ENCODE measurements at regions not wholly inside any gene's neighbourhood (a gene's known extent, or its start where the extent isn't known, plus 50 kb on each side); places are given as distances from the start of the nearest gene placed in this dataset.

GRCh38 chr1:170290991-170291390 is 145.2 kb downstream of the NTMT2 start:
- no peak overlapping the region for H3K4me3 ChIP-seq (ENCODE audit: low read depth, low read length)
- no peak overlapping the region for H3K27ac ChIP-seq (ENCODE audit: low read depth, low read length)
- no peak for DNase-seq (ENCODE audit: low read depth in 4 of 6, low spot score in 6 of 6)
- no CpG with 5 or more reads among the region's 1 CpG for WGBS (ENCODE audit: insufficient coverage)
- H3K27me3 ChIP-seq (ENCODE audit: control insufficient read depth, insufficient read depth, low read length) = no peaks in the 10 kb centered on the region
- H3K4me1 ChIP-seq (ENCODE audit: control insufficient read depth, insufficient read depth, low read length) = no peaks in the 10 kb centered on the region
- H3K9me3 ChIP-seq (ENCODE audit: control insufficient read depth, insufficient read depth, low read length) = no peaks in the 10 kb centered on the region
- H3K36me3 ChIP-seq (ENCODE audit: control insufficient read depth, insufficient read depth, low read length) = no peaks in the 10 kb centered on the region

GRCh38 chr1:170291516-170291915 is 145.8 kb downstream of the NTMT2 start:
- no peak overlapping the region for H3K4me3 ChIP-seq (ENCODE audit: low read depth, low read length)
- WGBS (ENCODE audit: insufficient coverage) = 77% methylated on average over 2 of the region's 4 CpGs
- DNase-seq (ENCODE audit: low read depth in 4 of 6, low spot score in 6 of 6) = no peak
- no peaks in the 10 kb centered on the region for H3K36me3 ChIP-seq (ENCODE audit: control insufficient read depth, insufficient read depth, low read length)
- no peaks in the 10 kb centered on the region for H3K27me3 ChIP-seq (ENCODE audit: control insufficient read depth, insufficient read depth, low read length)
- no peaks in the 10 kb centered on the region for H3K4me1 ChIP-seq (ENCODE audit: control insufficient read depth, insufficient read depth, low read length)
- H3K9me3 ChIP-seq (ENCODE audit: control insufficient read depth, insufficient read depth, low read length) = no peaks in the 10 kb centered on the region
- no peak overlapping the region for H3K27ac ChIP-seq (ENCODE audit: low read depth, low read length)

GRCh38 chr1:170296211-170296610 is 150.5 kb downstream of the NTMT2 start:
- DNase-seq (ENCODE audit: low read depth in 4 of 6, low spot score in 6 of 6) = no peak
- H3K36me3 ChIP-seq (ENCODE audit: control insufficient read depth, insufficient read depth, low read length) = no peaks in the 10 kb centered on the region
- no peak overlapping the region for H3K27ac ChIP-seq (ENCODE audit: low read depth, low read length)
- no peaks in the 10 kb centered on the region for H3K27me3 ChIP-seq (ENCODE audit: control insufficient read depth, insufficient read depth, low read length)
- no peaks in the 10 kb centered on the region for H3K4me1 ChIP-seq (ENCODE audit: control insufficient read depth, insufficient read depth, low read length)
- no peaks in the 10 kb centered on the region for H3K9me3 ChIP-seq (ENCODE audit: control insufficient read depth, insufficient read depth, low read length)
- WGBS (ENCODE audit: insufficient coverage) = 71% methylated on average over 1 of the region's 3 CpGs
- no peak overlapping the region for H3K4me3 ChIP-seq (ENCODE audit: low read depth, low read length)

- DNase-seq (ENCODE audit: low read depth in 4 of 6, low spot score in 6 of 6) = no peak
- no peaks in the 10 kb centered on the region for H3K36me3 ChIP-seq (ENCODE audit: control insufficient read depth, insufficient read depth, low read length)
- no peaks in the 10 kb centered on the region for H3K9me3 ChIP-seq (ENCODE audit: control insufficient read depth, insufficient read depth, low read length)
- H3K4me3 ChIP-seq (ENCODE audit: low read depth, low read length) = no peak overlapping the region
- no peaks in the 10 kb centered on the region for H3K27me3 ChIP-seq (ENCODE audit: control insufficient read depth, insufficient read depth, low read length)
- WGBS (ENCODE audit: insufficient coverage) = no CpG with 5 or more reads among the region's 2 CpGs
- H3K27ac ChIP-seq (ENCODE audit: low read depth, low read length) = no peak overlapping the region
- no peaks in the 10 kb centered on the region for H3K4me1 ChIP-seq (ENCODE audit: control insufficient read depth, insufficient read depth, low read length)
Measured at GRCh38 chr1:170296642-170297041, 150.9 kb downstream of the NTMT2 start.

- DNase-seq (ENCODE audit: low read depth in 4 of 6, low spot score in 6 of 6) = no peak
- WGBS (ENCODE audit: insufficient coverage) = no CpG with 5 or more reads among the region's 3 CpGs
Measured at GRCh38 chr1:170301596-170301995, 155.8 kb downstream of the NTMT2 start.

GRCh38 chr1:170303034-170303433 is 157.3 kb downstream of the NTMT2 start:
- H3K4me1 ChIP-seq (ENCODE audit: control insufficient read depth, insufficient read depth, low read length) = no peaks in the 10 kb centered on the region
- no peak for DNase-seq (ENCODE audit: low read depth in 4 of 6, low spot score in 6 of 6)
- H3K9me3 ChIP-seq (ENCODE audit: control insufficient read depth, insufficient read depth, low read length) = no peaks in the 10 kb centered on the region
- H3K27ac ChIP-seq (ENCODE audit: low read depth, low read length) = no peak overlapping the region
- H3K36me3 ChIP-seq (ENCODE audit: control insufficient read depth, insufficient read depth, low read length) = no peaks in the 10 kb centered on the region
- WGBS (ENCODE audit: insufficient coverage) = no CpG with 5 or more reads among the region's 1 CpG
- no peak overlapping the region for H3K4me3 ChIP-seq (ENCODE audit: low read depth, low read length)
- no peaks in the 10 kb centered on the region for H3K27me3 ChIP-seq (ENCODE audit: control insufficient read depth, insufficient read depth, low read length)

More at GRCh38 chr1:170301596-170301995, 155.8 kb downstream of the NTMT2 start:
- Histone ChIP-seq H3K36me3 (ENCODE audit: control insufficient read depth, insufficient read depth, low read length) (no peaks in the 10 kb centered on the region), H3K4me3 (ENCODE audit: low read depth, low read length) (no peak overlapping the region), H3K4me1 (ENCODE audit: control insufficient read depth, insufficient read depth, low read length) (no peaks in the 10 kb centered on the region), H3K9me3 (ENCODE audit: control insufficient read depth, insufficient read depth, low read length) (no peaks in the 10 kb centered on the region), H3K27ac (ENCODE audit: low read depth, low read length) (no peak overlapping the region), H3K27me3 (ENCODE audit: control insufficient read depth, insufficient read depth, low read length) (no peaks in the 10 kb centered on the region)

GRCh38 chr1:170305777-170306512 is 160.2 kb downstream of the NTMT2 start:
- no peaks in the 10 kb centered on the region for H3K27me3 ChIP-seq (ENCODE audit: control insufficient read depth, insufficient read depth, low read length)
- no peaks in the 10 kb centered on the region for H3K36me3 ChIP-seq (ENCODE audit: control insufficient read depth, insufficient read depth, low read length)
- DNase-seq (ENCODE audit: low read depth in 4 of 6, low spot score in 6 of 6) = no peak
- H3K27ac ChIP-seq (ENCODE audit: low read depth, low read length) = no peak overlapping the region
- no CpG with 5 or more reads among the region's 2 CpGs for WGBS (ENCODE audit: insufficient coverage)
- H3K4me3 ChIP-seq (ENCODE audit: low read depth, low read length) = no peak overlapping the region
- H3K9me3 ChIP-seq (ENCODE audit: control insufficient read depth, insufficient read depth, low read length) = no peaks in the 10 kb centered on the region
- H3K4me1 ChIP-seq (ENCODE audit: control insufficient read depth, insufficient read depth, low read length) = peaks cover 3% of the 10 kb centered on the region

GRCh38 chr1:170306513-170306910 is 160.8 kb downstream of the NTMT2 start:
- Histone ChIP-seq H3K9me3 (ENCODE audit: control insufficient read depth, insufficient read depth, low read length) (no peaks in the 10 kb centered on the region), H3K27ac (ENCODE audit: low read depth, low read length) (no peak overlapping the region), H3K4me1 (ENCODE audit: control insufficient read depth, insufficient read depth, low read length) (peaks cover 3% of the 10 kb centered on the region), H3K4me3 (ENCODE audit: low read depth, low read length) (no peak overlapping the region), H3K36me3 (ENCODE audit: control insufficient read depth, insufficient read depth, low read length) (no peaks in the 10 kb centered on the region), H3K27me3 (ENCODE audit: control insufficient read depth, insufficient read depth, low read length) (no peaks in the 10 kb centered on the region)
- no peak for DNase-seq (ENCODE audit: low read depth in 4 of 6, low spot score in 6 of 6)

GRCh38 chr1:170306948-170307347 is 161.2 kb downstream of the NTMT2 start:
- no peaks in the 10 kb centered on the region for H3K27me3 ChIP-seq (ENCODE audit: control insufficient read depth, insufficient read depth, low read length)
- WGBS (ENCODE audit: insufficient coverage) = 0% methylated on average over 1 of the region's 2 CpGs
- H3K9me3 ChIP-seq (ENCODE audit: control insufficient read depth, insufficient read depth, low read length) = no peaks in the 10 kb centered on the region
- H3K36me3 ChIP-seq (ENCODE audit: control insufficient read depth, insufficient read depth, low read length) = no peaks in the 10 kb centered on the region
- H3K4me3 ChIP-seq (ENCODE audit: low read depth, low read length) = no peak overlapping the region
- DNase-seq (ENCODE audit: low read depth in 4 of 6, low spot score in 6 of 6) = no peak
- peaks cover 3% of the 10 kb centered on the region for H3K4me1 ChIP-seq (ENCODE audit: control insufficient read depth, insufficient read depth, low read length)
- H3K27ac ChIP-seq (ENCODE audit: low read depth, low read length) = peak overlapping the region; percentile 7

- Histone ChIP-seq H3K36me3 (ENCODE audit: control insufficient read depth, insufficient read depth, low read length) (no peaks in the 10 kb centered on the region), H3K4me3 (ENCODE audit: low read depth, low read length) (no peak overlapping the region), H3K27ac (ENCODE audit: low read depth, low read length) (no peak overlapping the region), H3K4me1 (ENCODE audit: control insufficient read depth, insufficient read depth, low read length) (peaks cover 3% of the 10 kb centered on the region), H3K27me3 (ENCODE audit: control insufficient read depth, insufficient read depth, low read length) (no peaks in the 10 kb centered on the region), H3K9me3 (ENCODE audit: control insufficient read depth, insufficient read depth, low read length) (no peaks in the 10 kb centered on the region)
- WGBS (ENCODE audit: insufficient coverage) = no CpG with 5 or more reads among the region's 1 CpG
- DNase-seq (ENCODE audit: low read depth in 4 of 6, low spot score in 6 of 6) = peak in 1 of 6 donors; percentile 46
Measured at GRCh38 chr1:170307426-170307825, 161.7 kb downstream of the NTMT2 start.
